ENCODE measurements at regions not wholly inside any gene's neighbourhood (a gene's known extent, or its start where the extent isn't known, plus 50 kb on each side); places are given as distances from the start of the nearest gene placed in this dataset.

DNA sequence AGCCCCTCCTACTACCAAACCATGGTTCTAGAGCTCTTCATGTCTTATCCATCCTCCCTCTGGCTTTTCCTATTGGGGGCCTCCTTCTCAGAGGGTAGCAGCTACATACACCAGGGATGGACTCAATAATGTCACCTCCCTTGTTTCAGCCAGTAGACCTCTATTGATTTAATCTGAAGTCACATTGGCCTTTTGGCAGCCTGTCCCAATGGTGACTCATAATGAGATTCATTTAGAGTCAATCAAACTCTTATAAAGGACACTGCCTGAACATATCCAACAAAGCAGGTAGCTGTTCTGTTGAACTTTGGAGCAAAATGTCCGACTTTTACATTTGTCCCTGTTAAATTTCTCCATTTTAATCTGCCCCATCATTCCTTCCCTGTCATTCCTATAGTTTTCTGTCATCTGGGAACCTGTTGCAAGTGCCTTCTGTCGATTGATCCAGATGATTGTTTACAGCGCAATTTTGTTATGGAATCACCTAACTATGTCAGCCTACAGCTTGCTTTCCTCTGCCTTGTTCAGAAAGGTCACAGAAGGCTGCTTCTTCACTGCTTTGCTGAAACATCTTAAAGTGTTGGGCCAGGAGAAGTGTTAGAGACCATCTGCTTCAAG lies 105.9 kb downstream of the ETS2 start:
- no peak for ATAC-seq
- CTCF ChIA-PET: no interaction called here
- in situ Hi-C loops (cut with HindIII; ENCODE audit: low pct_unique_long_range_greater_than_20kb, low sequenced_read_pairs): no loop called here
- Histone ChIP-seq H3K4me1 (ENCODE audit: control insufficient read depth, insufficient read depth, low read length) (no peaks in the 10 kb centered on the region), H3K9me3 (ENCODE audit: control insufficient read depth, insufficient read depth, low read depth, low read length) (no peaks in the 10 kb centered on the region), H3K27ac (ENCODE audit: low read length) (no peak overlapping the region), H3K27me3 (ENCODE audit: control insufficient read depth, insufficient read depth, low read length) (no peaks in the 10 kb centered on the region), H3K36me3 (ENCODE audit: control insufficient read depth, insufficient read depth, low read length) (no peaks in the 10 kb centered on the region), H3K4me3 (ENCODE audit: low read depth in 2 of 2, low read length in 2 of 2) (no peak overlapping the region)
- BruUV-seq (replicated peaks): no TSS peak
- TF ChIP-seq SIN3A (IDR thresholded peaks at IDR 0.05; ENCODE audit: borderline replicate concordance, insufficient read depth, low read depth, low read length) (no peak), POLR2AphosphoS5 (IDR thresholded peaks at IDR 0.05; ENCODE audit: low read depth, low read length) (no peak), CTCF (IDR thresholded peaks at IDR 0.05) (no peak)
- intact Hi-C loops (cut with micrococcal nuclease; ENCODE audit: unreplicated experiment): no loop called here
- POLR2A ChIA-PET: no interaction called here
- DNase-seq (ENCODE audit: low read depth, low spot score): no peak

GRCh38 chr21:38910390-38911067 lies 104.8 kb downstream of the ETS2 start:
- POLR2A ChIA-PET: no interaction called here
- DNase-seq (ENCODE audit: low read depth, low spot score) (no peak), ATAC-seq (no peak)
- CTCF ChIA-PET: no interaction called here
- H3K4me1 ChIP-seq (ENCODE audit: control insufficient read depth, insufficient read depth, low read length): no peaks in the 10 kb centered on the region
- intact Hi-C loops (cut with micrococcal nuclease; ENCODE audit: unreplicated experiment): no loop called here
- no peaks in the 10 kb centered on the region for H3K36me3 ChIP-seq (ENCODE audit: control insufficient read depth, insufficient read depth, low read length)
- H3K4me3 ChIP-seq (ENCODE audit: low read depth in 2 of 2, low read length in 2 of 2): no peak overlapping the region
- H3K9me3 ChIP-seq (ENCODE audit: control insufficient read depth, insufficient read depth, low read depth, low read length): no peaks in the 10 kb centered on the region
- in situ Hi-C loops (cut with HindIII; ENCODE audit: low pct_unique_long_range_greater_than_20kb, low sequenced_read_pairs): no loop called here
- H3K27ac ChIP-seq (ENCODE audit: low read length): no peak overlapping the region
- no TSS peak for BruUV-seq (replicated peaks)
- no peaks in the 10 kb centered on the region for H3K27me3 ChIP-seq (ENCODE audit: control insufficient read depth, insufficient read depth, low read length)
- TF ChIP-seq POLR2AphosphoS5 (IDR thresholded peaks at IDR 0.05; ENCODE audit: low read depth, low read length) (no peak), REST (IDR thresholded peaks at IDR 0.05; ENCODE audit: insufficient read depth in 1 of 2, low read depth in 2 of 2, low read length in 1 of 2) (no peak), TCF7L2 (IDR thresholded peaks at IDR 0.05; ENCODE audit: low read depth, low read length) (no peak), SIN3A (IDR thresholded peaks at IDR 0.05; ENCODE audit: borderline replicate concordance, insufficient read depth, low read depth, low read length) (no peak), CTCF (IDR thresholded peaks at IDR 0.05) (no peak)
